Common myeloid progenitor, CD34-positive (primary cell): ENCODE measurements at regions not wholly inside any gene's neighbourhood (a gene's known extent, or its start where the extent isn't known, plus 50 kb on each side); places are given as distances from the start of the nearest gene placed in this dataset.

Experiments used
- CTCF ChIA-PET: fragments of 350-600 bp; sonication (Branson Sonifier 250); formaldehyde crosslinking; loops from one replicate; lab custom pipeline; 2021; ENCODE audit warnings: antibody characterized with exemption; lab: Charles Lee
- POLR2A ChIA-PET: fragments of 350-600 bp; sonication (Branson Sonifier 250); formaldehyde crosslinking; loops from one replicate; lab custom pipeline; 2021; ENCODE audit warnings: antibody characterized with exemption; lab: Charles Lee
- DNase-seq, 3 donors: peaks; one replicate each; pipeline versions ENCODE4 v3.0.0 to v3.0.0-alpha.2; 2013
- H3K27ac ChIP-seq, 2 experiments: 1 replicate in 1 of 2; 2 replicates in 1 of 2; pipeline ENCODE4 v1.7.0; 2013; ENCODE audit warnings: inconsistent platforms in 2 of 2, low read length in 2 of 2, mild to moderate bottlenecking in 2 of 2, low read depth in 1 of 2, moderate library complexity in 1 of 2; ENCODE audit not compliant: severe bottlenecking in 2 of 2, insufficient read depth in 1 of 2, poor library complexity in 1 of 2
- H3K27me3 ChIP-seq, 5 experiments: replicated peaks in 2 of 5; 1 replicate in 3 of 5; 2 replicates in 2 of 5; pipeline versions ENCODE4 v1.6.1 to v1.7.0; 2013; ENCODE audit warnings: low read length in 4 of 5, mild to moderate bottlenecking in 2 of 5, moderate library complexity in 2 of 5, inconsistent platforms in 1 of 5; ENCODE audit not compliant: insufficient read depth in 5 of 5, control insufficient read depth in 4 of 5
- H3K36me3 ChIP-seq, 4 experiments: 1 replicate in 2 of 4; 2 replicates in 2 of 4; pipeline versions ENCODE4 v1.6.1 to v1.7.0; 2013; ENCODE audit warnings: low read length in 3 of 4, control low read depth in 1 of 4, mild to moderate bottlenecking in 1 of 4; ENCODE audit not compliant: control insufficient read depth in 4 of 4, insufficient read depth in 4 of 4
- H3K4me1 ChIP-seq, 4 experiments: 1 replicate in 3 of 4; 2 replicates in 1 of 4; pipeline versions ENCODE4 v1.6.1 to v1.7.1; 2013; ENCODE audit warnings: low read length in 3 of 4, mild to moderate bottlenecking in 3 of 4, control low read depth in 1 of 4, inconsistent platforms in 1 of 4, moderate library complexity in 1 of 4; ENCODE audit not compliant: control insufficient read depth in 4 of 4, insufficient read depth in 4 of 4; ENCODE audit errors: control extremely low read depth in 1 of 4
- H3K4me3 ChIP-seq, 7 experiments: 1 replicate in 4 of 7; 2 replicates in 3 of 7; pipeline versions ENCODE4 v1.5.1 to v1.7.0; 2013; ENCODE audit warnings: mild to moderate bottlenecking in 7 of 7, low read length in 6 of 7, moderate library complexity in 6 of 7, inconsistent platforms in 2 of 7, low read depth in 2 of 7, control low read depth in 1 of 7; ENCODE audit not compliant: insufficient read depth in 4 of 7, control insufficient read depth in 1 of 7; ENCODE audit errors: extremely low read depth in 1 of 7
- H3K9me3 ChIP-seq, 5 experiments: 1 replicate in 4 of 5; 2 replicates in 1 of 5; pipeline versions ENCODE4 v1.6.1 to v1.7.1; 2013; ENCODE audit warnings: low read length in 4 of 5, mild to moderate bottlenecking in 2 of 5, inconsistent platforms in 1 of 5, low read depth in 1 of 5, moderate library complexity in 1 of 5; ENCODE audit not compliant: control insufficient read depth in 4 of 5, insufficient read depth in 2 of 5; ENCODE audit errors: control extremely low read depth in 1 of 5
- WGBS: methylation state at CpG from one replicate; pipeline ENCODE4 v1.1.5; 2013; ENCODE audit not compliant: insufficient coverage; 5-methylcytosine and 5-hydroxymethylcytosine counted together

DNA sequence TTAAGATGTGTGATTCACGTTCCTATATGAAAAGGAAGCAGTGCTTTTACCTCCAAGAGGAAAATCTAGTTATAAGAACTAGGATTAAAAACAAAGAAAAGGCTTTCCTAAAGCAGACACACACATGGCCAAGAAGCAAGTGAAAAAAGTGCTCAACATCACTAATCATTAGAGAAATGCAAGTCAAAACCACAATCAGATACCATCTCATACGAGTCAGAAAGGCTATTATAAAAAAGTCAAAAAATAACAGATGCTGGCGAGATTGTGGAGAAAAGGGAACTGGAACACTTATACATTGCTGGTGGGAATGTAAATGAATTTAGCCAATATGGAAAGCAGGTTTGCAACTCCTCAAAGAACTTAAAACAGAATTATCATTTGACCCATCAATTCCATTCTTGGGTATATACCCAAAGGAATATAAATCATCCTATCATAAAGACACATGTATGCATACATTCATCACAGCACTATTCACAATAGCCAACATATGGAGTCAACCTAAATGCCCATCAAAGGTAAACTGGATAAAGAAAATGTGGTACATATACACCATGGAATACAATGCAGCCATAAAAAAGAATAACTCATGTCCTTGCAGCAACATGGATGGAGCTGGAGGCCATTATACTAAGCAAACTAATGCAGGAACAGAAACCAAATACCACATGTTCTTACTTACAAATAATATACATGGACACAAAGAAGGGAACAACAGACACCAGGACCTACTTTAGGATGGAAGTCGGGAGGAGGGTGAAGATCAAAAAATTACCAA, 285.3 kb downstream of the RAD51AP2 start:
- no peaks in the 10 kb centered on the region for H3K27me3 ChIP-seq
- ChIA-PET POLR2A (no interaction called here), CTCF (no interaction called here)
- no peaks in the 10 kb centered on the region for H3K36me3 ChIP-seq
- peak in 2 of 3 donors; percentile 6 to 38 for DNase-seq
- no peak overlapping the region for H3K4me3 ChIP-seq
- no CpG with 5 or more reads among the region's 4 CpGs for WGBS
- no peak overlapping the region for H3K27ac ChIP-seq
- no peaks in the 10 kb centered on the region for H3K4me1 ChIP-seq
- no peaks in the 10 kb centered on the region for H3K9me3 ChIP-seq

DNA sequence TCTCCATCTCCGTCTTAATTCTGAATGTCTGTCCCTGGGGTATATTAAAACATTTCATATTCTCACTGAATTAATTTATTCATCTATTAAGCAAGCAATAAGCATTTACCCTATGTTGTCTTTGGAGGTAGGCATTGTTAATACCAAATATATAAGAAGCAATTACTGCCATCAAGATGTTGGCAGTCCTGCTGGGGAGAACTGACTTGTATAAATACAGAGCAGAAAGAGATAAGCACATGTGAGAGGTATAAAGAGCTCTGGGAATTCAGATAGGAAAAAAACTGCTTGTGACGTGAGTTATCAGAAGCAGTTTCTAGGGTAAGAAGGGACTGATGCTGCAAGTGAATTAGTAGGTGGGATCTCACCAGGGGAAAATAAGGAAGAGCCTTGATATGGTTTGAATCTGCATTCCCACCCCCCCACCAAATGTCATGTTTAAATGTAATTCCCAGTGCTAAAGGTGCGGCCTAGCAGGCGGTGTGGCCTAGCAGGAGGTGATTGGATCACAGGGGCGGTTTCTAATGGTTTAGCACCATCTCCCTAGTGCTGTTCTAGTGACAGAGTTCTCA, 286.8 kb downstream of the RAD51AP2 start:
- ChIA-PET CTCF (no interaction called here), POLR2A (interaction anchor here (0.6 kb wide), 1 partner anchor 1726 kb away, joined by 3 read pairs; no protein-coding TSS in a partner anchor)
- no peak overlapping the region for H3K27ac ChIP-seq
- H3K4me3 ChIP-seq = no peak overlapping the region
- no peaks in the 10 kb centered on the region for H3K36me3 ChIP-seq
- DNase-seq = peak in 1 of 3 donors; percentile 25
- H3K27me3 ChIP-seq = no peaks in the 10 kb centered on the region
- no peaks in the 10 kb centered on the region for H3K9me3 ChIP-seq
- no peaks in the 10 kb centered on the region for H3K4me1 ChIP-seq
- 95% methylated on average over 4 of the region's 5 CpGs for WGBS

DNA sequence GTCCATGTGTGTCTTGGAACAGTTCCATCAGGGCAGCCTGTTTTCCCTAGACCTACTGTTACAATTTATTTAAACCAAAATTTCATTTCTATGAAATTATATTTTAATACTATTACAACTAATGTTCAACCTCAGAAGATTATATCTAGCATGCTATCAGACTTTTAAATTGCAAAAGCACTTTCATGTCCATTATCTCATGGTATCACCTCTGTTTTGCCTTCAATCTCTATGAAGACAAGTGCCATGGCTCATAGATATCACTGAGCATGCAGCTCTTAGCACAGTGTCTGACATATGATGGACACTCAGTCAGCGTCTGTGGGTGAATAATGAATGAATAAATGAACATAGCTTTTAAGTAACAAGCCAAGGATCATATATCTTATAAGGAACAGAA, 288.8 kb downstream of the RAD51AP2 start:
- Histone ChIP-seq H3K27ac (no peak overlapping the region), H3K9me3 (no peaks in the 10 kb centered on the region), H3K4me3 (no peak overlapping the region), H3K27me3 (no peaks in the 10 kb centered on the region), H3K36me3 (no peaks in the 10 kb centered on the region), H3K4me1 (no peaks in the 10 kb centered on the region)
- CTCF ChIA-PET = no interaction called here
- POLR2A ChIA-PET = no interaction called here
- no CpG with 5 or more reads among the region's 1 CpG for WGBS
- no peak for DNase-seq

DNA sequence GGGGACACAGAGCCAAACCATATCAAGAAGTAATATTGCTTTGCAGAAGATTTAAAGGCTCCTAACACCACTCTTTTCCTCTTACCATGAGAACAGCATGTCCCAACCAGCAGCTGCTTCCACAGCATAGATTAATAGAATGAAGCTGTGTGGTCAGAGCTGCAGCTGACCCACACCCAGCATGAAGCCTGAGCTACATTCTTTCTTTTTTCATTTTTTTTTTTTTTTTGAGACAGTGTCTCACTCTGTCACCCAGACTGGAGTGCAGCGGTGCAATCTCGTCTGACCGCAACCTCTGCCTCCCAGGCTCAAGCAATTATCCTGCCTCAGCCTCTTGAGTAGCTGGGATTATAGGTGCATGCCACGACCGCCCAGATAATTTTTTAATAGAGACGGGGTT, 289.8 kb downstream of the RAD51AP2 start:
- H3K27ac ChIP-seq = no peak overlapping the region
- POLR2A ChIA-PET = no interaction called here
- CTCF ChIA-PET = no interaction called here
- no peaks in the 10 kb centered on the region for H3K36me3 ChIP-seq
- H3K4me3 ChIP-seq = no peak overlapping the region
- no peaks in the 10 kb centered on the region for H3K9me3 ChIP-seq
- DNase-seq = no peak
- peaks cover 0 to under 1% (median 0%) of the 10 kb centered on the region in 4 experiments for H3K4me1 ChIP-seq
- WGBS = 100% methylated on average over 6 of the region's 6 CpGs
- no peaks in the 10 kb centered on the region for H3K27me3 ChIP-seq

DNA sequence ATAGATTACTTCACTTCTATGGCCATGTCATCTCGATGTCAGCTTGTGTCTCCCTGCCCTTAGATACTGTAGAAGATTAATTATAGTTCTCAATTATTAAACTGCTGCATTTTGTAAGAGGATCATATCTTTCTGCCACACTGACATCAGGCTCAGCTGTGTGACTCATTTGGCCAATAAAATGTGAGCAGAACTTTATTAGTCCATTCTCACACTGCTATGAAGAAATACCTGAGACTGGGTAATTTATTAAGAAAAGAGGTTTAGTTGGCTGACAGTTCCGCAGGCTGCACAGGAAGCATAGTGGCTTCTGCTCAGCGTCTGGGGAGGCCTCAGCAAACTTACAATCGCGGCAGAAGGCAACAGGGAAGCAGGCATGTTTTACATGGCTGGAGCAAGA, 290.4 kb downstream of the RAD51AP2 start:
- Histone ChIP-seq H3K4me1 (peaks cover 0 to 4% (median 0%) of the 10 kb centered on the region in 4 experiments), H3K4me3 (no peak overlapping the region), H3K36me3 (no peaks in the 10 kb centered on the region), H3K9me3 (no peaks in the 10 kb centered on the region), H3K27me3 (no peaks in the 10 kb centered on the region), H3K27ac (no peak overlapping the region)
- 80% methylated on average over 4 of the region's 5 CpGs for WGBS
- ChIA-PET CTCF (interaction anchor here (1.5 kb wide), 1 partner anchor 30 kb away, joined by 3 read pairs; no protein-coding TSS in a partner anchor), POLR2A (no interaction called here)
- DNase-seq = no peak

DNA sequence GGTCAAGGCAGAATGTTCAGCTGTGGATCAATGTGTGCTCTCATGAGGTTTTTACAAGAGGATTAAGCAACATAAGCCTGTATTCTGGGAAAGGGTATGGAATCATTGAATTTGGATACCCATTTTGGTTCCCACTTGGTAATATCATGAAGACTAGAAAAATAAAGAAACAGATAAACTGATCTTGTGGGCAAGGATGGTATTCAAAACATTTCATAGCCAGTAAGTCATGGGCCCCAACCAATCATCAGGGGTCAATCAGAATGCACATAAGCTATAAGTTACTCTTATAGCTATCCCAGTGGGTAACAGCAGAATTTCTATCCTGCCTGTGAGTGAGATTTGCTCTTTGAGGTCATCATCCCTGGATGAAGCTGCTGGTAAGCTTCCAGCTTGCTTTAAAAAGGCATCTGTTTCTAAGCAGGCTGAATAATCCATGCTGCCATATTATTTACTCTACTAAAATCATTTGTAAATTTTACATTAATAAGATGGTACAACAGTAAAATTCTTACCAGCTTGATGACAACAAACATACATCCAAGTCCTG, 291.2 kb downstream of the RAD51AP2 start:
- Histone ChIP-seq H3K27ac (no peak overlapping the region), H3K9me3 (no peaks in the 10 kb centered on the region), H3K4me3 (no peak overlapping the region), H3K4me1 (peaks cover 0 to 4% (median 0%) of the 10 kb centered on the region in 4 experiments), H3K36me3 (no peaks in the 10 kb centered on the region), H3K27me3 (no peaks in the 10 kb centered on the region)
- POLR2A ChIA-PET = no interaction called here
- no peak for DNase-seq
- CTCF ChIA-PET = interaction anchor here (0.6 to 1.5 kb wide), 2 partner anchors 31 to 223 kb away, joined by 3 read pairs; no protein-coding TSS in a partner anchor

DNA sequence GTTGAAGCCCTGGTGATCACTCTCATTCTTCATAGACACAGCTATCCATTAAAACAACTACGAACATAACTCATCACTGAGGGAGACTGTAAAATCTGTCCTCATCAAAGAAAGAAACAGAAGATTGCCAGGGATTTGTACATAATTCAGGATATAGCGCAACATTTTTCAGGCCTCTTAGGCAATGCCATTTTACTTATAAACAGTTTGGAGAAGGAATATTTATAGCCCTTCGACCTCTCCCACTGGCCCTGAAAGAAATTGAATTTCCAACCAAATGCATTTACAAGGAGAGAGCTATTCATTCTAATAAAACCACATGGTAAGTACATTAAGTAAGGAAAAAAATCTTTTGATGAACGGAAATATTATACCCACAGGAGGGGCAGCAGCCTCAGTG, 295.0 kb downstream of the RAD51AP2 start:
- no peak overlapping the region for H3K4me3 ChIP-seq
- H3K27ac ChIP-seq = no peak overlapping the region
- ChIA-PET POLR2A (no interaction called here), CTCF (no interaction called here)
- 100% methylated on average over 1 of the region's 4 CpGs for WGBS
- peaks cover 0 to 4% (median 0%) of the 10 kb centered on the region in 4 experiments for H3K4me1 ChIP-seq
- no peaks in the 10 kb centered on the region for H3K27me3 ChIP-seq
- H3K36me3 ChIP-seq = no peaks in the 10 kb centered on the region
- no peak for DNase-seq
- no peaks in the 10 kb centered on the region for H3K9me3 ChIP-seq
